WTC11 (cell line): ENCODE measurements at regions not wholly inside any gene's neighbourhood (a gene's known extent, or its start where the extent isn't known, plus 50 kb on each side); places are given as distances from the start of the nearest gene placed in this dataset.

Experiments used
- ATAC-seq: fragments of 200-7000 bp; cut with Tn5 transposase; 2 replicates; pipeline ENCODE4 v1.10.0; 2021; ENCODE audit warnings: mild to moderate bottlenecking, moderate library complexity
- CTCF ChIA-PET: fragments of 300-600 bp; sonication (Branson Sonifier 250); formaldehyde crosslinking; loops from one replicate; lab custom pipeline; 2021; ENCODE audit warnings: antibody characterized with exemption; lab: Charles Lee
- POLR2A ChIA-PET: fragments of 350-600 bp; sonication (Branson Sonifier 250); formaldehyde crosslinking; loops from one replicate; lab custom pipeline; 2021; ENCODE audit warnings: antibody characterized with exemption; lab: Charles Lee
- DNase-seq: peaks from one replicate; pipeline ENCODE4 v3.0.0; 2021; ENCODE audit warnings: low spot score
- H3K27ac Mint-ChIP-seq: 2 replicates; pipeline ENCODE4 v1.8.0; 2021; ENCODE audit warnings: mixed read lengths
- H3K27me3 Mint-ChIP-seq: 2 replicates; pipeline ENCODE4 v1.8.0; 2021; ENCODE audit warnings: low read depth, mild to moderate bottlenecking, moderate library complexity, mixed read lengths
- H3K36me3 Mint-ChIP-seq: 2 replicates; pipeline ENCODE4 v1.8.0; 2021; ENCODE audit warnings: mixed read lengths
- H3K4me1 Mint-ChIP-seq: 2 replicates; pipeline ENCODE4 v1.8.0; 2022; ENCODE audit warnings: mixed read lengths
- H3K4me3 Mint-ChIP-seq: 2 replicates; pipeline ENCODE4 v1.8.0; 2021; ENCODE audit warnings: mild to moderate bottlenecking, moderate library complexity, mixed read lengths
- H3K9me3 Mint-ChIP-seq: 2 replicates; pipeline ENCODE4 v1.8.0; 2021; ENCODE audit warnings: mixed read lengths
- E2F1 ChIP-seq: sonication (generic); formaldehyde crosslinking; IDR thresholded peaks from 2 replicates; pipeline ENCODE4 v1.8.0; 2022; ENCODE audit warnings: mild to moderate bottlenecking, missing genetic modification reagents
- E2F5 ChIP-seq: sonication (generic); formaldehyde crosslinking; IDR thresholded peaks from 2 replicates; pipeline ENCODE4 v1.8.1; 2022; ENCODE audit warnings: mild to moderate bottlenecking, moderate library complexity, missing genetic modification reagents
- ETV6 ChIP-seq: sonication (generic); formaldehyde crosslinking; IDR thresholded peaks from 2 replicates; pipeline ENCODE4 v1.8.1; 2022; ENCODE audit warnings: mild to moderate bottlenecking, missing genetic modification reagents
- FOXP1 ChIP-seq: sonication (generic); formaldehyde crosslinking; IDR thresholded peaks from 2 replicates; pipeline ENCODE4 v1.8.0; 2022; ENCODE audit warnings: missing genetic modification reagents, mild to moderate bottlenecking, moderate library complexity, borderline replicate concordance
- GTF2I ChIP-seq: fragments of 250-450 bp; sonication (Bioruptor Pico); conservative IDR thresholded peaks from 2 replicates; pipeline ENCODE4 v1.4.0; 2021; ENCODE audit warnings: mild to moderate bottlenecking
- HMGA2 ChIP-seq: fragments of 250-450 bp; sonication (Bioruptor Pico); IDR thresholded peaks from 2 replicates; pipeline ENCODE4 v1.4.0; 2021; ENCODE audit warnings: mild to moderate bottlenecking, moderate library complexity
- KAT7 ChIP-seq: sonication (generic); formaldehyde crosslinking; IDR thresholded peaks from 2 replicates; pipeline ENCODE4 v1.8.1; 2023; ENCODE audit warnings: missing genetic modification reagents, mild to moderate bottlenecking, borderline replicate concordance
- MAX ChIP-seq: sonication (generic); formaldehyde crosslinking; IDR thresholded peaks from 2 replicates; pipeline ENCODE4 v1.8.0; 2022; ENCODE audit warnings: mild to moderate bottlenecking, missing genetic modification reagents
- MLX ChIP-seq: sonication (generic); formaldehyde crosslinking; IDR thresholded peaks from 2 replicates; pipeline ENCODE4 v1.8.1; 2023; ENCODE audit warnings: mild to moderate bottlenecking, missing genetic modification reagents, moderate library complexity
- MXD4 ChIP-seq: fragments of 250-450 bp; sonication (Bioruptor Pico); IDR thresholded peaks from 2 replicates; pipeline ENCODE4 v1.8.0; 2021; ENCODE audit warnings: mild to moderate bottlenecking, moderate library complexity, borderline replicate concordance
- NFE2L1 ChIP-seq: sonication (generic); formaldehyde crosslinking; IDR thresholded peaks from 2 replicates; pipeline ENCODE4 v1.8.1; 2023; ENCODE audit warnings: missing genetic modification reagents
- SMAD4 ChIP-seq: sonication (generic); formaldehyde crosslinking; IDR thresholded peaks from 2 replicates; pipeline ENCODE4 v1.8.0; 2022; ENCODE audit warnings: mild to moderate bottlenecking, missing genetic modification reagents
- SP1 ChIP-seq: sonication (generic); formaldehyde crosslinking; conservative IDR thresholded peaks from 2 replicates; pipeline ENCODE4 v1.8.1; 2022; ENCODE audit warnings: missing genetic modification reagents
- TCF7 ChIP-seq: sonication (generic); formaldehyde crosslinking; IDR thresholded peaks from 2 replicates; pipeline ENCODE4 v1.8.0; 2022; ENCODE audit warnings: mild to moderate bottlenecking, low read depth, missing genetic modification reagents, moderate library complexity
- ZNF317 ChIP-seq: sonication (generic); formaldehyde crosslinking; IDR thresholded peaks from 2 replicates; pipeline ENCODE4 v1.8.1; 2023; ENCODE audit warnings: low read depth, mild to moderate bottlenecking, moderate library complexity, missing genetic modification reagents, borderline replicate concordance
- TF ChIP-seq, protein P1 (sequence below): sonication (generic); formaldehyde crosslinking; IDR thresholded peaks from 2 replicates; pipeline ENCODE4 v1.8.1; 2022; ENCODE audit warnings: mild to moderate bottlenecking, missing genetic modification reagents, moderate library complexity, borderline replicate concordance
- TF ChIP-seq, protein P2 (sequence below): sonication (generic); formaldehyde crosslinking; IDR thresholded peaks from 2 replicates; pipeline ENCODE4 v1.8.0; 2023; ENCODE audit warnings: missing genetic modification reagents, mild to moderate bottlenecking, borderline replicate concordance
- TF ChIP-seq, protein P3 (sequence below): fragments of 250-450 bp; sonication (Bioruptor Pico); IDR thresholded peaks from 2 replicates; pipeline ENCODE4 v1.9.0; 2021; ENCODE audit warnings: mild to moderate bottlenecking

DNA sequence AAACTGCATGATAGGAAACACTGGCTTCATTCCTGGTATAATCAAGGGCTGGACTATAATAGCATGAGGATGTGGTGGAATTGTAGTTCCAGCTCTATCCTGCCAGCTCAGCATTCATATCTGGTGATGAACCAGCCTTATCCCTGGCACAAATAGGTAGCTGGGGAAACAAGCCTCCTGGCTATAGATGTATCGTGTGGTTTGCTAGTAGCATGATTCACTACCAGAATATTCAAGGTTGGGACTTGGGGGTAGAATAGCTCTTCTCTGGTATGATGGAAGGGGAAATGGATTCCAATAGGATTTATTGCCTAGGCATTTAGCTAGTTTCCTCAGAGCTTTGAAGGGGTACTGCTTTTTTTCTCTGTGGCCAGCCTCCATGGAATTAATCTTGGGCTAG is 532.8 kb downstream of the FBXO15 start:
- ATAC-seq (no peak), DNase-seq (no peak)
- no peak overlapping the region for H3K27ac Mint-ChIP-seq
- POLR2A ChIA-PET, result no interaction called here
- TF ChIP-seq GTF2I, result no peak
- no peak for TF ChIP-seq E2F5
- no peak for TF ChIP-seq MXD4
- no peak for TF ChIP-seq NFE2L1 (CRISPR knock-in tag)
- no peak for TF ChIP-seq MAX (CRISPR knock-in tag)
- no peak for TF ChIP-seq MLX (CRISPR knock-in tag)
- no peak for TF ChIP-seq SMAD4 (CRISPR knock-in tag)
- no peak for TF ChIP-seq TCF7 (CRISPR knock-in tag)
- TF ChIP-seq, protein P1, sequence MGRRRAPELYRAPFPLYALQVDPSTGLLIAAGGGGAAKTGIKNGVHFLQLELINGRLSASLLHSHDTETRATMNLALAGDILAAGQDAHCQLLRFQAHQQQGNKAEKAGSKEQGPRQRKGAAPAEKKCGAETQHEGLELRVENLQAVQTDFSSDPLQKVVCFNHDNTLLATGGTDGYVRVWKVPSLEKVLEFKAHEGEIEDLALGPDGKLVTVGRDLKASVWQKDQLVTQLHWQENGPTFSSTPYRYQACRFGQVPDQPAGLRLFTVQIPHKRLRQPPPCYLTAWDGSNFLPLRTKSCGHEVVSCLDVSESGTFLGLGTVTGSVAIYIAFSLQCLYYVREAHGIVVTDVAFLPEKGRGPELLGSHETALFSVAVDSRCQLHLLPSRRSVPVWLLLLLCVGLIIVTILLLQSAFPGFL, result no peak
- TF ChIP-seq, protein P2, sequence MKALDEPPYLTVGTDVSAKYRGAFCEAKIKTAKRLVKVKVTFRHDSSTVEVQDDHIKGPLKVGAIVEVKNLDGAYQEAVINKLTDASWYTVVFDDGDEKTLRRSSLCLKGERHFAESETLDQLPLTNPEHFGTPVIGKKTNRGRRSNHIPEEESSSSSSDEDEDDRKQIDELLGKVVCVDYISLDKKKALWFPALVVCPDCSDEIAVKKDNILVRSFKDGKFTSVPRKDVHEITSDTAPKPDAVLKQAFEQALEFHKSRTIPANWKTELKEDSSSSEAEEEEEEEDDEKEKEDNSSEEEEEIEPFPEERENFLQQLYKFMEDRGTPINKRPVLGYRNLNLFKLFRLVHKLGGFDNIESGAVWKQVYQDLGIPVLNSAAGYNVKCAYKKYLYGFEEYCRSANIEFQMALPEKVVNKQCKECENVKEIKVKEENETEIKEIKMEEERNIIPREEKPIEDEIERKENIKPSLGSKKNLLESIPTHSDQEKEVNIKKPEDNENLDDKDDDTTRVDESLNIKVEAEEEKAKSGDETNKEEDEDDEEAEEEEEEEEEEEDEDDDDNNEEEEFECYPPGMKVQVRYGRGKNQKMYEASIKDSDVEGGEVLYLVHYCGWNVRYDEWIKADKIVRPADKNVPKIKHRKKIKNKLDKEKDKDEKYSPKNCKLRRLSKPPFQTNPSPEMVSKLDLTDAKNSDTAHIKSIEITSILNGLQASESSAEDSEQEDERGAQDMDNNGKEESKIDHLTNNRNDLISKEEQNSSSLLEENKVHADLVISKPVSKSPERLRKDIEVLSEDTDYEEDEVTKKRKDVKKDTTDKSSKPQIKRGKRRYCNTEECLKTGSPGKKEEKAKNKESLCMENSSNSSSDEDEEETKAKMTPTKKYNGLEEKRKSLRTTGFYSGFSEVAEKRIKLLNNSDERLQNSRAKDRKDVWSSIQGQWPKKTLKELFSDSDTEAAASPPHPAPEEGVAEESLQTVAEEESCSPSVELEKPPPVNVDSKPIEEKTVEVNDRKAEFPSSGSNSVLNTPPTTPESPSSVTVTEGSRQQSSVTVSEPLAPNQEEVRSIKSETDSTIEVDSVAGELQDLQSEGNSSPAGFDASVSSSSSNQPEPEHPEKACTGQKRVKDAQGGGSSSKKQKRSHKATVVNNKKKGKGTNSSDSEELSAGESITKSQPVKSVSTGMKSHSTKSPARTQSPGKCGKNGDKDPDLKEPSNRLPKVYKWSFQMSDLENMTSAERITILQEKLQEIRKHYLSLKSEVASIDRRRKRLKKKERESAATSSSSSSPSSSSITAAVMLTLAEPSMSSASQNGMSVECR (CRISPR knock-in tag), result no peak
- no peak for TF ChIP-seq ETV6 (CRISPR knock-in tag)
- no peak for TF ChIP-seq FOXP1 (CRISPR knock-in tag)
- no peak for TF ChIP-seq HMGA2 (CRISPR knock-in tag)
- TF ChIP-seq E2F1 (CRISPR knock-in tag), result no peak
- no peak for TF ChIP-seq SP1 (CRISPR knock-in tag)
- no peak for TF ChIP-seq ZNF317 (CRISPR knock-in tag)
- TF ChIP-seq, protein P3, sequence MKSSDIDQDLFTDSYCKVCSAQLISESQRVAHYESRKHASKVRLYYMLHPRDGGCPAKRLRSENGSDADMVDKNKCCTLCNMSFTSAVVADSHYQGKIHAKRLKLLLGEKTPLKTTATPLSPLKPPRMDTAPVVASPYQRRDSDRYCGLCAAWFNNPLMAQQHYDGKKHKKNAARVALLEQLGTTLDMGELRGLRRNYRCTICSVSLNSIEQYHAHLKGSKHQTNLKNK (CRISPR knock-in tag), result no peak
- no peak for TF ChIP-seq KAT7 (CRISPR knock-in tag)
- no peaks in the 10 kb centered on the region for H3K9me3 Mint-ChIP-seq
- CTCF ChIA-PET, result no interaction called here
- H3K4me3 Mint-ChIP-seq, result no peak overlapping the region
- H3K27me3 Mint-ChIP-seq, result no peaks in the 10 kb centered on the region
- peaks cover 10% of the 10 kb centered on the region for H3K4me1 Mint-ChIP-seq
- no peaks in the 10 kb centered on the region for H3K36me3 Mint-ChIP-seq
